Fibroblast of villous mesenchyme (primary cell): ENCODE measurements at regions not wholly inside any gene's neighbourhood (a gene's known extent, or its start where the extent isn't known, plus 50 kb on each side); places are given as distances from the start of the nearest gene placed in this dataset.
A peak's percentile ranks its signal among the peaks of the same experiment; 100 is the strongest.

ENCODE experiments used
- DNase-seq: peaks from one replicate; pipeline ENCODE4 v3.0.0-alpha.2; 2010; ENCODE audit warnings: low read depth
- H3K4me3 ChIP-seq: 2 replicates; pipeline ENCODE4 v1.5.1; 2011; ENCODE audit warnings: low read depth, mild to moderate bottlenecking, low read length
- CTCF ChIP-seq: IDR thresholded peaks from 2 replicates; pipeline ENCODE4 v1.5.1; 2012; ENCODE audit warnings: low read depth, mild to moderate bottlenecking, low read length; ENCODE audit not compliant: insufficient read depth

- no peak overlapping the region for H3K4me3 ChIP-seq
- DNase-seq: no peak
- no peak for TF ChIP-seq CTCF
Observed at GRCh38 chr10:2970190-2970823, 97.0 kb upstream of the PFKP start.

GRCh38 chr10:2968401-2969058 lies 98.8 kb upstream of the PFKP start:
- no peak for TF ChIP-seq CTCF

GRCh38 chr10:2966134-2966533 lies 101.2 kb upstream of the PFKP start:
- H3K4me3 ChIP-seq: no peak overlapping the region
- DNase-seq: no peak
- TF ChIP-seq CTCF: no peak

More at GRCh38 chr10:2968401-2969058, 98.8 kb upstream of the PFKP start:
- H3K4me3 ChIP-seq: no peak overlapping the region
- peak; percentile 63 for DNase-seq

GRCh38 chr10:2964632-2965296 lies 102.6 kb upstream of the PFKP start:
- TF ChIP-seq CTCF: no peak
- DNase-seq: no peak

GRCh38 chr10:2963889-2964631 lies 103.3 kb upstream of the PFKP start:
- no peak for TF ChIP-seq CTCF
- no peak for DNase-seq
- H3K4me3 ChIP-seq: no peak overlapping the region

More at GRCh38 chr10:2964632-2965296, 102.6 kb upstream of the PFKP start:
- no peak overlapping the region for H3K4me3 ChIP-seq

GRCh38 chr10:2962194-2962593 lies 105.2 kb upstream of the PFKP start:
- no peak overlapping the region for H3K4me3 ChIP-seq
- DNase-seq: no peak
- TF ChIP-seq CTCF: no peak
